ENCODE measurements at regions not wholly inside any gene's neighbourhood (a gene's known extent, or its start where the extent isn't known, plus 50 kb on each side); places are given as distances from the start of the nearest gene placed in this dataset.
A peak's percentile ranks its signal among the peaks of the same experiment; 100 is the strongest.

DNA sequence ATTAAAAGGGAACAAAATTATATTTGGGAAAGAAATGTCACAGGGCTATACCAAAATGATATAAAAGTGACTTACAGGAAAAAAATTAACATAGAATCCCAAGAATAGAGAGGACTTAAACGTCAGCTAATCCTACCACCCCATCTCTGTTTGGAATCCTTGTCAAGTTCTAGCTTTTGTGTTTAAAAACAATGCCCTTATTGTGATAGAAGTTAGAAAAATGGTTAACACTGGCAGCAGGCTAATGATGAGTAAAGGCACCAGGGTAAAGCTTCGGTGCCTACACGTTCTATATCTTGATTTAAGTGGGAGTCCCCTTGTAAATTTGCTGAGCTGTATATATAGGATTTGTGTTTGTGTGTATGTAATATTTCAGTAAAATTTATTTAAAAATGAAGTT lies 453.3 kb upstream of the TENM4 start:
- no peak for DNase-seq (ENCODE audit: low spot score)

DNA sequence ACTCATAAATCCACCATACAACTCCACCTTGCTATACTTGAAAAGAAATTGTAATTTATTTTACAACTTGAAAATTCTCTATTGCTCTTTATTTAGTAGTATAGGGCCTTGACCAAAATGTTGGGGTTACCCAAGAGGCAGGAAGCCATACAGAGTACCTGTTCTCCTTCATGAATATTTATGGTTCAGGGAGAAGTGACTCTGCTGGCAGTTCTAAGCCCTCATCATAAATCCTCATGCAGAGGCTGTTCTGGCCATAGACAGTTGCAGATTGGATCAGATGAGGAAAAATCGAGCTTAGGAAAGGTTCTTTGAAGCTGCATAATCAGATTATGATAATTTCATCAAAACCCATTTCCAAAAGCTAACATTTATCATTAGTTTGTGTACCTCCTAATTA lies 449.4 kb upstream of the TENM4 start:
- DNase-seq (ENCODE audit: low spot score) = no peak

DNA sequence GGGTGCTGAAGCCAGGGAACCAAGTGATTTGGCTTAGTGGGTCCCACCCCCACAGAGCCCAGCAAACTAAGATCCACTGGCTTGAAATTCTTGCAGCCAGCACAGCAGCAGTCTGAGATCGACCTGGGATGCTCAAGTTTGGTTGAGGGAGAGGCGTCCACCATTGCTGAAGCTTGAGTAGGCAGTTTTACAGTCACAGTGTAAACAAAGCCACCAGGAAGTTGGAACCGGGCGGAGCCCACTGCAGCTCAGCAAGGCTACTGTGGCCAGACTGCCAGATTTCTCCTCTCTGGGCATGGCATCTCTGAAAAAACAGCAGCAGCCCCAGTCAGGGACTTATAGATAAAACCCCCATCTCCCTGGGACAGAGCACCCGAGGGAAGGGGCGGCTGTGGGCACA lies 424.1 kb upstream of the TENM4 start:
- peak; percentile 11 for DNase-seq (ENCODE audit: low spot score)

DNA sequence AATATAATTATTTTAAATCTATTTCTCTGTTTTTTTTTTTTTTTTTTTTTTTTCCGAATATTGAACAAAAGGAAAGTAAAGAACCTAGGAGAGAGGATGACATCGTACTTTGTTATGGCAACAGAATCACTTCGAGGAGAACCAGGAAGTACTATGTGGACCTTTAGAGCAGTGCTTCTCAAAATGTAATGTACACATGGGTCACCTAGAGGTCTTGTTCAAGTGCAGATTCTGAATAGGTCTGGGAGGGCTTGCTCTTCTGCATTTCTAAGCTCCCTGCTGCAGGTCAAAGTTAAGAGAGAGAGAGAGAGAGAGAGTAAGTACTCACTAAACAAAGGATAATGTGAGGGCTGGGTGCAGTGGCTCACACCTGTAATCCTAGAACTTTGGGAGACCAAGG lies 419.5 kb upstream of the TENM4 start:
- no peak for DNase-seq (ENCODE audit: low spot score)

DNA sequence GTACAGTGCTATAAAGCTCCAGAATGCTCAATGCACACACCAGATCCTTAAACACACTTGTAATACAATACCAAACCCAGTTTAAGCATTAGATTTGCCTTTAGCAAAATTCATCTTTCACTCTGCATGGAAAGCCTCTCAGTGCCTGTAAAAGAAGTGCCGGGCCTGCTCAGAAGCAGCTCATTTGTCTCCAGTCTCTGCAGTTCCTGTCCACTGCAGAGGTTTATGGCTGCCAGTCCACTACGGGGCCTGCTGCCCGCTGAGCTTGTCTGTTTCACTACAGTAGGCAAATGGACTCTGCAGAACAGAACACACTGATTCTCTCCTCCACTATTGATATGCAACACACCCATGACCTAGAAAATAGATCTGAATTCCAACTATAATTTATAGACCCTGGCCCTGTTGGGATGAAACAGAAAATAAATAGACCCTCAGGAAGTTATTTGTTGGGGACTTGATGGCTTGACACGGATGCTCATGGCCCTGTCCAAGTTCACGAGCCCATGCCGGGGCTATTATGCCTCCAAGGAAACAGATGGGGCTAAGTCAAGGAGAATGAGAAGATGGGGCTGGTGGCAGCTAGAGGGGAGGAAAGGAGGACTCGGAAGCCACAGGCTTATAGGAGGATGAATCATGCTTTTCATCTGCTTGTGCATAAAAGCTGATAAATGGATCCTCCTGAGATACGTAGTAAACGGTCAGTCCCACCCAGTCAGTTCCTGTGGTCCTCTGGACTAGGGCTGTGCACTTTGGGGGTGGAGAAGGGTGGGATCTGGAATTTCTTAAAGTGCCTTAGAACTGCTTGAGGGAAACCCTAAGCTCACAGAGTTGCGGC lies 416.8 kb upstream of the TENM4 start:
- DNase-seq (ENCODE audit: low spot score) = no peak

DNA sequence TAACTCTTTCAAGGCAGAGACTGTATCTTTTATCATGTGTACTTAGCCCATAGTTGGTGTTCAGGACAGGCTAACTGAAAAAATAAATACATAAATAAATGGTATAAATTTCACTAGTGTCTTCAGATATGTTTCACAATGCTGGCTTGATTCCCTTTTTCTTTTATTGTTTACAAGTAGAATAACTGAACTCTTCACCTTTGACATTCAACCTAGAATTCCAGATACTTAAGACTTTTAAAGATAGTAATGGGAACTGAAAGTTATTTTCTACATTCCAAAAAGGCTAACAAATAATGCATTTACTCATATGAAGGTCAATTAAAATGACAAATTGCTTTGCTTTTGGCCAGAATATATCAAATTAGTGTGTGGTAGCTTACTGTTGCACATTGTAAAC lies 411.3 kb upstream of the TENM4 start:
- DNase-seq (ENCODE audit: low spot score) = no peak

DNA sequence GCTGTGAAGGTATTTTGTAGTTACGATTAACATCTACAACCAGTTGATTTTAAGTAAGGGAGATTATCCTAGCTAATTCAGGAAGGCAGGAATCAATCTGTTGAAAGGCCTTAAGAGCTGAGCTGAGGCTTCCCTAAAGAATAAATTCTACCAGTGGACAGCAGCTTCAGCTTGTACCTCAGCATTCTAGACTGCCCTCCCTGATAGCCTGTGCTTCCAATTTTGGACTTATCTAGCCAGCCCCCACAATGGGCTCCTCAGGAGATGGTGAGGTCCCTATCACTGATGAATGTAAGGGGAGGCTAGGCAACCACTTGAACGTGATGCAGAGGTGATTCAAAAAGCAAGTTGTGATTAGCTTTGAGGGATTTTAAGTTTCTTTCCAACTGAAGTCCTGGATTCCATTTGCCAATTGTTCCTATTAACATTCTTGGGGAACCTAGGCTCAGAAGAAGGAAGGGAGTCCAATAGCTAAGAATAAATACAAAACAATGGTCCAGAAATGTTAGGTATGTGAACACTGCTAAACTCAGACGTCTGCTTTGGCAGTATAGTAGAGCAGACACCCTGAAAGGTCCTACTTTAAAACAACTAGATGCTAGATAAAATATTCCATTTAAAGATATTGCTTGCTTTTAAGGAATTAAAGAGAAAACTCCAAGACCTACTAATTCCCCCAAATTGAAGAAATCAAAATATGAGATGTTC lies 404.3 kb upstream of the TENM4 start:
- no peak for DNase-seq (ENCODE audit: low spot score)

DNA sequence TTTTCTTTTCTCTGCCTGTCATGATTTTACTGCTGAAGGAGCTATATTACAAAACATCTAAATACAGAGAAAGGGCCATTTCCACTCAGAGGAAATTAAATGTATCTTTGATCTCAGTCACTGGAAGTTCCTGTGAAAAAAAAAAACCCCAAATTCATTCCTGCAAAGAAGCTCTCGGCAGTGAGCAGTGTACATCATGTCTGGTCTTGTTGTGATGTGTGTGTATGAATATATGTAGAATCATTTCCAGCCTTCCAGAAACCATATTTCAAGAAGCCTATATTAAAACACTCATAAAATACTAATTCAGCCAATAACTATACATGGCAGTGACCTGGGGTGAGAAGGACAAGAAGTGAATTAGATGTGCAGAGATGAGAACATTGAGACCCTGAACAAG lies 393.2 kb upstream of the TENM4 start:
- DNase-seq (ENCODE audit: low spot score) = no peak

DNA sequence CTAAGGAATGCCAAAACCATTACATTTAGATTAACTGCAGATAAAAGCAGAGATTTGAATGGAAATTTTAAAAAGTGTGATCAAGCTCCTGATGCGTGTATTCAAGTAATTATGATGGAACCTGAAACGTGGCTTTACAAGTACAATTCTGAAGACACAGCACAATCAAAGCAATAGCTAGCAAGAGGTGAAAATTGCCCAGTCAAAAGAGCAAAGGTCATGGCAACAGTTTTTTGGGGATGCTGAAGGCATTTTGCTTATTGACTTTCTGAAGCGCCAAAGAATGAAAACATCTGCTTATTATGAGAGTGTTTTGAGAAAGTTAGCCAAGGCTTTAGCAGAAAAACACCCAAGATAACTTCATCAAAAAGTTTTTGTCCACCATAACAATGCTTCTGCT lies 389.6 kb upstream of the TENM4 start:
- no peak for DNase-seq (ENCODE audit: low spot score)

DNA sequence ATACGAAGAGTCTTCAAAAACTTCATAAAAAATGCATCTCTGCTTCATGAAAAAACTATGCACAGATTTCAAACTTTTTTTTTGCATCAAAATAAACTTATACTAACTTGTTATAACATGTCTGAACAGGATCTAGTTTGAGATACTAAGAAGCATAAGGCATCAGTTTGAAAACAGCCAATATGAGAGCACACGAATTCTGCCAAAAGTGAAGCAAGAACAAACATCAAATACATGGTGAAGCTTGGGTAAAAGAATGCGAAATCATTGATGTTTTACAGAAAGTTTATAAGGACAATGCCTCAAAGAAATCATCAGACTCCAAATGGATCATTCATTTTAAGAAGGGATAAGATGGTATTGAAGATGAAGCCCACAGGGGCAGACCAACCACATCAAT lies 389.1 kb upstream of the TENM4 start:
- no peak for DNase-seq (ENCODE audit: low spot score)

DNA sequence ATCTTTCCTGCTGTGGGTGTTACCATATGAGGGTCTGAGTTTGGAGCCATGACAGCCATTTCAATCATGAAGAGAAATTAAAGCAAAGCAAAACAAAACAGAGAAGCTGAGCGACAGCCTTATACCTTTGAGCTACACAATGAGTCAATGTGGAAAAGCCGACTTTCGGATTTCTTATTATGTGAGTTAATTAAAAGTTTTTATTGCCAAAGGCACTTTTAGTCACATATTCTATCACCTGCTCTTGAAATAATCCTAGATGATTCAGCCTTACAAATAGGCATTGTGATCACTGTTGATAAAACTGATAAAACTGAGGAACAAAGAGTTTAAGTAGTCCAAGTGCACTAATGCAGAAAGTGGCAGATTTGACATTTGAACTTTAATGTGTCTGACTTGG lies 381.9 kb upstream of the TENM4 start:
- no peak for DNase-seq (ENCODE audit: low spot score)

DNA sequence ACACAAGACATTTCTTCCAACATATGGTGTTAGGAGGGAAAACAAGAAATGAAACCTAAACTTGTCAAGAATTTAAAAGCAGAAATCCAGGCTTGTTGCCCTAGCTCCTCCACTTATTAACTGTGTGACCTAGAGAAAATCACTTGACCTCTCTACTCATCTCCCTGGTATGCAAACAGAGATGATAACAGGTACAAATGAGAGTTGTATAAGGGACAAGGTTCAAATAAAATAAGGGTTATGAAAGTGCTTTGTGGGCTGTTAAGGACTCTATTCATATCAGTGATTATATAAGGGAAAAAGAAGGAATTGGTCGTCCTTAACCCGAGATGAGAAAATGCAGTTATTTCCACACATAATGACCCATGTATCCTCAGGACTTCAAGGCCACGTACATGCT lies 372.7 kb upstream of the TENM4 start:
- no peak for DNase-seq (ENCODE audit: low spot score)

DNA sequence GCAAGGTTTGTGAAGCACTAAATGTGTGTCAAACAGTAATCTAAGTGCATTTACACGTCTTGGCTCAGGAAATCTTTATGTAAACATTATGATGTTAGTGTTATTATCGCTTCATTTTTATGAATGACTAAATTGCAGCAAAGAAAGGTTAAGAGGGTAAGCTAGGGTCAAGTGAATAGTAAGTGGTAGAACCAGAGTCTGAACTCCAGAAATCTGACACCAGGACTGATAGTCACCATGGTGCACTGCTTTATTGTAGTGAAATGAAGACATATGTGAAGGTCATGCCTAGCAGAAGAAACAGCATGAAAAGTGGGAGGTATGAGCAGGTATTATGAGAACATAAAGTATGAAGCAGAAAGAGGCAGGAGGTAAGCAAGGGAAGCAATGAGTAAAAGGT lies 368.7 kb upstream of the TENM4 start:
- DNase-seq (ENCODE audit: low spot score) = no peak

DNA sequence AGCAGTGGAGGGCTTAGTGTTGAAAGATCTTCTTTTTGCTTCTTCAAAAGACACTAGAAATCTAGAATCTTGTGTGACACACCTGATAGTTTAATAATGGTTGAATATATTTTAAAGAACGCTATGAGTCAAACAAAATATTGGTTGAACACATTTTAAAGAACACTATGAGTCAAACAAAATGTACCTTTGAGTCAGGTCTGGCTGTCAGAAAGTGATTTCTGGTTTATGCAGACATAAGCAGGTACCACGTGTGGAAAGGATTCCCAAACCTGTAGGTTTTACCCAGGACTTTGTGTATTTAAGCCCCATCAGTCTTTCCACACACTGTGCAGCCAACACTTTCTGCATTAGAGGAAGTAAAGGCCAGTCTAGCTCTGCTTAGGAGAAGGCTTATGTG lies 366.7 kb upstream of the TENM4 start:
- DNase-seq (ENCODE audit: low spot score) = no peak

DNA sequence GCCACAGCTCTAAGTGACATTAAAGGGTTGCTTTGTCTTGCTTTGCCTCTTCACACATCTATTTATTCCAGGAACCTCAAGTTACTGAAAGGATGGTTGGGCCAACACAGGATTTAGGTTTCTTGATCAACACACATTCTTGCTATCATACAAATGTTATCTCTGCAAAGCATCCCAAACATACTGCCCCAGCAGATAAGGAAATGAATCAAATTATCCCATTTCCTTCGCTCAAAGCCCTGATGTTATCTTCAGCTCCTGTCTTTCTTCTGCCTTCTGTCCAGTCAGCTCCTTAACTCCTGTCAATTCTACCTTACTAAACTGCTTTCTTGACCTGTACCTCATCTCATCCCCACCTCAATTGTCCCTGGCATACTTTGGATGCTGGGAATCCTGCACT lies 355.9 kb upstream of the TENM4 start:
- no peak for DNase-seq (ENCODE audit: low spot score)

DNA sequence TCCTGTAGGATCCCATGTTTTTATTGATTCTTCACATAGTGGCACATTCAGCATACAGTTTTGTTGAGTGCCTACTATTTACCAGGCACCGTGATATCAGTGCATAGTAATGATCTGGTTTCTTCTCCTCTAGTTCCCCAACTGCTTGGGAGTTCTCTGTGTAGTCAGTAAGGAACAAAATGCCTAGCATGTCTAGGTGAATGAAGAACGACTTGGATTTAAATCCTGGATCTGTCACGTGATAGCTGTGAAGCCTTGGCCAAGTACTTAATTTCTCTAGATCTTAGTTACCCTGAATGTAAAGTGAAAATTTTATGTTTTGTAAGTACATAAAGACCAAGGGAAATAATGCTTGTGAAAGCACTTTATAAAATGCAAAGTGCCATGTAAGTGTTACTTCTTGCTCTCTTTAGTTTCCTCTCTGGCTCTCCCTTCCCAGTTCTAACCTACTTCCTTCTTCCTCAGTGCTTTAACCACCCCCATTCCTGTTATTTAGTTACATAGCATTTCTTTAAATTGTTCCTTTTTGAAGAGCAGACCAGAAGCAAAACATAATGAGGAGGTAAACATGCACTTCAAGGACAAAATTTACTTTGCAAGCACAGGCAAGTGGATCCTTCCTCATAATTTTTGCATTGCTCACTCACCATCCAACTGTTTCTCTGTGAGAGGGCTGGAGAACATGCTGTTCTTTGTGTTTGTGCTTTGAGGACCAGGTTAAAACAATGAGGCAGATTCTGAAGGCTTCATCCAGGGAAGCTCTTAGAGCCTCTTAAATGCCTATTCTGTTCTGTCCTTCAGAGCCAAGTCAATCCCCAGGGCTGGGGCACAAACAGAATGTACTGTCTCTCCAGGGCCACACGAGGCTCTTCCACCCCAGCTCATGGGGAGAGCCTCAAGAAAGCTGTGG lies 353.9 kb upstream of the TENM4 start:
- DNase-seq (ENCODE audit: low spot score) = no peak

DNA sequence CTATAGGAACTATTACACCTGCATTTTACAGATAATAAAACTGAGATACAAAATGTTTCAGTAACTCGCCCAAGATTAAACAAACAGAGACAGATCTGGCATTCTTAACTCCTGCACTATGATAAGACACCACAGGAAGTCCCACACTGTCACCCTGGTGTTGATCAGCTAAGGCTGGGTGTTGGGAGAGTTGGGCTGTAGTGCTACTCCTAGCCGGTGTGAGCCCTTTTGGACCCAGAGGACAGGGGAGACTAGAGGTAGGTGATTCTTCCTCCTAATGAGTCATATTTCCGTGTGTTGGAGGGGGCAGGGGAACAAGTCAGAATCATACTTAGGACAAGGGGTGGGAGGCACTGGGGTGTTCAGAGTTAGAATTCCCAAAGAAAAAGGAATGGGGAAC lies 353.2 kb upstream of the TENM4 start:
- no peak for DNase-seq (ENCODE audit: low spot score)

DNA sequence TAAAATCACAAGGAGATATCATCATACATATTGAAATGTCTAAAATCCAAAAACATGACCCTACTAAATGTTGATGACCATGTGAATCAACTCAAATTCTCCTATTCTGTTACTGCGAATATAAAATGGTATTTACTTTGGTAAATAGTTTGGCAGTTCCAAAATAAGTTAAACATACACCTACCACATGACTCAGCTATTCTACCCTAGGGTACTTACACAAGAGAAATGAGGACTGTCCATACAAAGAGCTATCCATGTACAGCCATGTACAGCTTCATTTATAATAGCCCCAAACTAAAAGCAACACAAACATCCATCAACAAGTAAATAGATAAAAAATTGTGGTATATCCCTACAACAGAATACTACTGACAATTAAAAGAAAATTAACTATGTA lies 346.1 kb upstream of the TENM4 start:
- no peak for DNase-seq (ENCODE audit: low spot score)

DNA sequence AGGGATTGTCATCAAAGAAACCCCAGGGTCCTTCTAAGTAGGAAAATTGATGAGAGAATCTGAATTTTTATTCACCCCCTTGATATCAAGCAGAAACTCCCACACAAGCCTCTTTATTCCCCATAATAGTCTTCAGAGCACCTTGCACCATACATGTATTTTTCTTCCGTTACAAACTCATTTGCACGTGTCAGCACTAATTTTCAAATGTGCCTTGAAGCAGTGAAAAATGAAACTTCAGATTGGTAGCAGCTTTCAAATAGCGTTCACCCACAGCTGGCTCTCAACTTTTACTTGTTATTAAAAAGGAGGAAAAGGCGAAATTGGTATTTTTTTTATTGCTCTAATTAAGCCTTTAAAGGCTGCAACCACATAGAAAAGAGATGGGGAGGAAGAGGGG lies 343.0 kb upstream of the TENM4 start:
- no peak for DNase-seq (ENCODE audit: low spot score)

DNA sequence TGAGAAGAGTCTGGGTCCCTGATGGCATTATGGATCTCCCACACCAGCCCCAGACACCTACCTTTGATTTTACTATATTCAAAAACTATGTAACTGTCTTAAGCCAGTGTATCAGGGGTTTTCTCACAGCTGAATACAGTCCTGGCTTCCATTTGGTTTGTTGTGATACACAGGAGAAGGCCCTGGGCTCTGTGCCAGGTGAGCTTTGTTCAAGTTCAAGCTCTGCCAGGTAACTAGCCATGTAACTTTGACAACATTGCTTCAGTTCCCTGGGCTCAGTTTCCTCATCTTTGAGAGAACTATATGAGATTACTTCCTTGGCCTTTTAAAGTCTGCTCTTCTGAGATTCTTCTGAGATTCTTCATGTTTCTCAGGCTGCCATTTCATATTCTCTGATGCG lies 327.5 kb upstream of the TENM4 start:
- DNase-seq (ENCODE audit: low spot score) = no peak

DNA sequence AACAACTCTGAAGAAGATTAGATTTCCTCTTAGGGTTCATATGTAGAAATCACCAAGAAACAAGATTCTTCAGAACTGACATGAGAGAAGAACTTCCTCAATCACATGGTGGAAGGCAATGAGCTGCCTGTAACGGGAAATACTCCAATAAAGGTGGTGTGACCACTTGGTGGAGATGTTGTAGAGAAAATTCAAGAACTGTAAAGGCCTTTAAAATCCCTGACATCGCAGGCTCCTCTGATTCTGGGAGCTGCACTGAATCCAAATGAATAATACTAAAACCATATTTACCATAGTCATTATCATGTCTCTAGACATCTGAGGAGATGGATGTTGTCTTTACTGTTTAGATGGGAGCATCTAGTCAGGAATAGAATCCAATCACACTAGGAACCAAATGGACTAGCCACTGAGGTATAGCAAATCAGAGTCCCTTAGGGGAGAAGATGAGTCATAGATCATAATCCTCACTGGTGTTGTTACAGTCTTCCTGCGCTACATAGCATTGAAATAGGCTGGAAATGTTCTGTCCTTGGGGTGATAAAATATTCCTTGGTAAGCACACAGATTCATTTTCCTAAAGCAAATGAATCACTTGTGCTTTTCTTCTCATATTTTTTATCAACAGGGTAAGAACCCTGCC lies 321.6 kb upstream of the TENM4 start:
- peak; percentile 5 for DNase-seq (ENCODE audit: low spot score)

DNA sequence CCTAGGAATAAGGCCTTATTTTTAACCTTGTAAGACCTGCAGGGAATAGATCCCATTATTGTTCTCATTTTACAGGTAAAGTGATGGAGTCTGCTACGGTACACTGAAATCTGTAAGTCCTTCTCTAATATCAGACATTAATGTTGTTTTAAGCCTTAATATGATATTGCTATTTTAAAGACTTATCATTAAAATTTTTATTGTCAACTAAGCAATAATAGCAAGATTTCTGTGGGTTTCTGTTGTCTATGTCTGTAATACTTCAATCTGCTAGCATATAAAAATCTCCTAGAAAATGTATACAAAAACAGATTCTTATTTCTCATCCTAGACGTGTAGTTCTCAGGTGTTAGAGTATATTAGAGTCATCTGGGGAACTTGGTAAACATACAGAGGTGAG lies 317.5 kb upstream of the TENM4 start:
- DNase-seq (ENCODE audit: low spot score) = no peak

Data from SW480 (cell line).